ENCODE measurements at regions not wholly inside any gene's neighbourhood (a gene's known extent, or its start where the extent isn't known, plus 50 kb on each side); places are given as distances from the start of the nearest gene placed in this dataset.

GRCh38 chr20:52921340-52921739, 50.8 kb upstream of the TSHZ2 start:
- DNase-seq (ENCODE audit: low read depth, low spot score) = no peak
- no peak overlapping the region for H3K27ac ChIP-seq

- DNase-seq (ENCODE audit: low read depth, low spot score) = no peak
- H3K27ac ChIP-seq = no peak overlapping the region
Measured at GRCh38 chr20:52918311-52918710, 53.8 kb upstream of the TSHZ2 start.

- H3K27ac ChIP-seq = no peak overlapping the region
- DNase-seq (ENCODE audit: low read depth, low spot score) = no peak
Measured at GRCh38 chr20:52915564-52915963, 56.6 kb upstream of the TSHZ2 start.

GRCh38 chr20:52914870-52915269, 57.3 kb upstream of the TSHZ2 start:
- no peak for DNase-seq (ENCODE audit: low read depth, low spot score)
- no peak overlapping the region for H3K27ac ChIP-seq

- DNase-seq (ENCODE audit: low read depth, low spot score) = no peak
- H3K27ac ChIP-seq = no peak overlapping the region
Measured at GRCh38 chr20:52913650-52914387, 58.3 kb upstream of the TSHZ2 start.

- H3K27ac ChIP-seq = no peak overlapping the region
- DNase-seq (ENCODE audit: low read depth, low spot score) = no peak
Measured at GRCh38 chr20:52905241-52905994, 66.7 kb upstream of the TSHZ2 start.

- no peak for DNase-seq (ENCODE audit: low read depth, low spot score)
- no peak overlapping the region for H3K27ac ChIP-seq
Measured at GRCh38 chr20:52904837-52905236, 67.3 kb upstream of the TSHZ2 start.

GRCh38 chr20:52899041-52899608, 73.0 kb upstream of the TSHZ2 start:
- no peak overlapping the region for H3K27ac ChIP-seq
- no peak for DNase-seq (ENCODE audit: low read depth, low spot score)

GRCh38 chr20:52896348-52896747, 75.8 kb upstream of the TSHZ2 start:
- no peak for DNase-seq (ENCODE audit: low read depth, low spot score)
- H3K27ac ChIP-seq = no peak overlapping the region

- no peak for DNase-seq (ENCODE audit: low read depth, low spot score)
- H3K27ac ChIP-seq = no peak overlapping the region
Measured at GRCh38 chr20:52895701-52896100, 76.5 kb upstream of the TSHZ2 start.

- no peak for DNase-seq (ENCODE audit: low read depth, low spot score)
- H3K27ac ChIP-seq = no peak overlapping the region
Measured at GRCh38 chr20:52895235-52895634, 76.9 kb upstream of the TSHZ2 start.

GRCh38 chr20:52893498-52893897, 78.7 kb upstream of the TSHZ2 start:
- no peak overlapping the region for H3K27ac ChIP-seq
- DNase-seq (ENCODE audit: low read depth, low spot score) = no peak

- no peak for DNase-seq (ENCODE audit: low read depth, low spot score)
Measured at GRCh38 chr20:52892023-52892422, 80.1 kb upstream of the TSHZ2 start.

GRCh38 chr20:52890130-52890529, 82.0 kb upstream of the TSHZ2 start:
- DNase-seq (ENCODE audit: low read depth, low spot score) = no peak
- no peak overlapping the region for H3K27ac ChIP-seq

More at GRCh38 chr20:52892023-52892422, 80.1 kb upstream of the TSHZ2 start:
- no peak overlapping the region for H3K27ac ChIP-seq

- H3K27ac ChIP-seq = peak overlapping the region; percentile 33
- peak; percentile 77 for DNase-seq (ENCODE audit: low read depth, low spot score)
Measured at GRCh38 chr20:52889225-52889624, 82.9 kb upstream of the TSHZ2 start.

GRCh38 chr20:52888096-52888495, 84.1 kb upstream of the TSHZ2 start:
- DNase-seq (ENCODE audit: low read depth, low spot score) = peak; percentile 22
- H3K27ac ChIP-seq = no peak overlapping the region

GRCh38 chr20:52880997-52881396, 91.2 kb upstream of the TSHZ2 start:
- H3K27ac ChIP-seq = no peak overlapping the region
- no peak for DNase-seq (ENCODE audit: low read depth, low spot score)

GRCh38 chr20:52880259-52880658, 91.9 kb upstream of the TSHZ2 start:
- no peak for DNase-seq (ENCODE audit: low read depth, low spot score)
- H3K27ac ChIP-seq = no peak overlapping the region

GRCh38 chr20:52874241-52874640, 97.9 kb upstream of the TSHZ2 start:
- no peak for DNase-seq (ENCODE audit: low read depth, low spot score)
- H3K27ac ChIP-seq = no peak overlapping the region

GRCh38 chr20:52869698-52870501, 102.3 kb upstream of the TSHZ2 start:
- no peak overlapping the region for H3K27ac ChIP-seq
- no peak for DNase-seq (ENCODE audit: low read depth, low spot score)

- no peak for DNase-seq (ENCODE audit: low read depth, low spot score)
- no peak overlapping the region for H3K27ac ChIP-seq
Measured at GRCh38 chr20:52869276-52869675, 102.9 kb upstream of the TSHZ2 start.
